ENCODE measurements at regions not wholly inside any gene's neighbourhood (a gene's known extent, or its start where the extent isn't known, plus 50 kb on each side); places are given as distances from the start of the nearest gene placed in this dataset.

DNA sequence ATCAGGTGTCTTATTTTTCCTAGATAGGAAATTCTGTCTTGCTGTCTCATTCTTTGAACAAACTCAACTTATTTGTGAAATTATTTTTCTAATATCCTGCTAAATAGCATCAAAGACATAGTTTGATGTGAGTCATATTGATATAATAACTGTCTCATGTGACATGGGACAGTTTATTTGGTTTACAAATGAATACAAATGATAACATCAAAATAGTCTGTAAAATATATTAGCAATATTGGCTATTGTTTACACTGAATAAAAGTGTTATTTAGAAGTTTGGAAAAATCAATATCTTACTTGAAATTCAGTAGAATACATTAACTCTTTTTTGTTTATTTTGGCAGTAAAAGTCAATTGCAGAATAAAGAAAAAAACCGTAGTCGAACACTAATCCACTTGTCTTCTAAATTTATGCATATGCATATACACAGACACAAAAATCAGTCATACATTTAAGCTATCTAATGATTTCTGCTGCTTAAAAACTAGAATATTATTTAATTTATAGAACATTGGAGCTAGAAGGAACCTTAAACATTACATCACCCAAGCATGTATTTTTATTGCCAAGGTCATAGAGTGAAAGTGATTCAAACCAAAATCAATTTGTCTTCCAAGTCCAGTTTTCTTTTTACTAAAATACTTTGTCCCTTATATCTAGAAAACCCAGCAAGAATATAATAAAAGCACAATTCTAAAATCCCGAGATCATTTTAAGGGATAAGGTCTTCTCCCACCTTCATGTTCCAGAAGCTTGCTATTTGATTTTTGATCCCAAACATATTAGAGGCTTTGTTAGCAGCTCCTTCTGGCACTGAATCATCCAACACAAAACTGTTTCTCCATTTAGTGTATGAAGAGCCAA is 776.5 kb upstream of the SLITRK1 start:
- TF ChIP-seq, protein P1, sequence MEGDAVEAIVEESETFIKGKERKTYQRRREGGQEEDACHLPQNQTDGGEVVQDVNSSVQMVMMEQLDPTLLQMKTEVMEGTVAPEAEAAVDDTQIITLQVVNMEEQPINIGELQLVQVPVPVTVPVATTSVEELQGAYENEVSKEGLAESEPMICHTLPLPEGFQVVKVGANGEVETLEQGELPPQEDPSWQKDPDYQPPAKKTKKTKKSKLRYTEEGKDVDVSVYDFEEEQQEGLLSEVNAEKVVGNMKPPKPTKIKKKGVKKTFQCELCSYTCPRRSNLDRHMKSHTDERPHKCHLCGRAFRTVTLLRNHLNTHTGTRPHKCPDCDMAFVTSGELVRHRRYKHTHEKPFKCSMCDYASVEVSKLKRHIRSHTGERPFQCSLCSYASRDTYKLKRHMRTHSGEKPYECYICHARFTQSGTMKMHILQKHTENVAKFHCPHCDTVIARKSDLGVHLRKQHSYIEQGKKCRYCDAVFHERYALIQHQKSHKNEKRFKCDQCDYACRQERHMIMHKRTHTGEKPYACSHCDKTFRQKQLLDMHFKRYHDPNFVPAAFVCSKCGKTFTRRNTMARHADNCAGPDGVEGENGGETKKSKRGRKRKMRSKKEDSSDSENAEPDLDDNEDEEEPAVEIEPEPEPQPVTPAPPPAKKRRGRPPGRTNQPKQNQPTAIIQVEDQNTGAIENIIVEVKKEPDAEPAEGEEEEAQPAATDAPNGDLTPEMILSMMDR (conservative IDR thresholded peaks at IDR 0.05): no peak
- no peak overlapping the region for H3K27ac ChIP-seq

- TF ChIP-seq, protein P1 (conservative IDR thresholded peaks at IDR 0.05): no peak
- no peak overlapping the region for H3K27ac ChIP-seq
Observed at GRCh38 chr13:84655677-84656076, 773.4 kb upstream of the SLITRK1 start.

- H3K27ac ChIP-seq: no peak overlapping the region
- TF ChIP-seq, protein P1 (conservative IDR thresholded peaks at IDR 0.05): no peak
Observed at GRCh38 chr13:84654654-84655275, 772.5 kb upstream of the SLITRK1 start.

DNA sequence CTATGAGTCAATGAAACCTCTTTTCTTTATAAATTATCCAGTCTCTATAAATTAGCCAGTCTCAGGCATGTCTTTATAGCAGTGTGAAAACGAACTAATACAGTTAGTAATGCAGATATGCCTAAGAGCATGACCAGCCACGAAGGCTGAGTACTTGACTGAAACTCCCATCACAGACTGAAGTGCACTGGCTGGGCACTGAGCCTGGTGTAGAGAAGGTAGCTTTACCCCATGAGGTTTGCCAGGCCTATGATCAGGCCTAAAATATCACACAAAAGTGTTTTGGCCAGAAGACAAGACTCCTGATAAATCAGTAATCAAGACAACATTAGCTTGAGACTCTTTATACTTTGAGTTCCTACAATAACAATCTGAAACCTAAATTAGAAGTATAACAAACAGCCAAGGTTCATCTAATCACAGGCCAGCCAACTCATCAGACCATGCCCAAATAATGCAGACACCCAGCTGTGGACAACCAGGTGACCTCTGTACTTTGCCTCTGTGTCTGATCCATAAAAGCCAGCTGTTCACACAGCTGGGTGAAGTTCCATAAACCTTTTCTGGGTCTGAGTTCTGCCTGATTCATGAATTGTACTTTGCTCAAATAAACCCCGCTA is 771.8 kb upstream of the SLITRK1 start:
- TF ChIP-seq, protein P1 (conservative IDR thresholded peaks at IDR 0.05): no peak
- H3K27ac ChIP-seq: no peak overlapping the region

- no peak overlapping the region for H3K27ac ChIP-seq
- TF ChIP-seq, protein P1 (conservative IDR thresholded peaks at IDR 0.05): no peak
Observed at GRCh38 chr13:84651705-84652104, 769.4 kb upstream of the SLITRK1 start.

GRCh38 chr13:84651288-84651687 is 769.0 kb upstream of the SLITRK1 start:
- no peak overlapping the region for H3K27ac ChIP-seq
- TF ChIP-seq, protein P1 (conservative IDR thresholded peaks at IDR 0.05): no peak

- TF ChIP-seq, protein P1 (conservative IDR thresholded peaks at IDR 0.05): no peak
- H3K27ac ChIP-seq: no peak overlapping the region
Observed at GRCh38 chr13:84649853-84650252, 767.6 kb upstream of the SLITRK1 start.

All from VCaP (cell line).